ENCODE measurements at regions not wholly inside any gene's neighbourhood (a gene's known extent, or its start where the extent isn't known, plus 50 kb on each side); places are given as distances from the start of the nearest gene placed in this dataset.

GRCh38 chr9:94174164-94174563 lies 84.9 kb upstream of the ZNF169 start:
- TF ChIP-seq CTCF (IDR thresholded peaks at IDR 0.05; ENCODE audit: insufficient read depth, low read depth, low read length, missing control alignments) = no peak
- DNase-seq (ENCODE audit: low read depth) = no peak
- no peak overlapping the region for H3K4me3 ChIP-seq (ENCODE audit: low read length)

GRCh38 chr9:94175669-94176068 lies 83.4 kb upstream of the ZNF169 start:
- no peak overlapping the region for H3K4me3 ChIP-seq (ENCODE audit: low read length)
- no peak for TF ChIP-seq CTCF (IDR thresholded peaks at IDR 0.05; ENCODE audit: insufficient read depth, low read depth, low read length, missing control alignments)
- DNase-seq (ENCODE audit: low read depth) = no peak

- DNase-seq (ENCODE audit: low read depth) = no peak
- H3K4me3 ChIP-seq (ENCODE audit: low read length) = no peak overlapping the region
- no peak for TF ChIP-seq CTCF (IDR thresholded peaks at IDR 0.05; ENCODE audit: insufficient read depth, low read depth, low read length, missing control alignments)
These were observed 82.5 kb upstream of the ZNF169 start for GRCh38 chr9:94176608-94177007.

- H3K4me3 ChIP-seq (ENCODE audit: low read length) = no peak overlapping the region
- no peak for DNase-seq (ENCODE audit: low read depth)
- TF ChIP-seq CTCF (IDR thresholded peaks at IDR 0.05; ENCODE audit: insufficient read depth, low read depth, low read length, missing control alignments) = no peak
These were observed 80.2 kb upstream of the ZNF169 start for GRCh38 chr9:94178927-94179326.

- DNase-seq (ENCODE audit: low read depth) = no peak
- no peak for TF ChIP-seq CTCF (IDR thresholded peaks at IDR 0.05; ENCODE audit: insufficient read depth, low read depth, low read length, missing control alignments)
- H3K4me3 ChIP-seq (ENCODE audit: low read length) = no peak overlapping the region
These were observed 77.5 kb upstream of the ZNF169 start for GRCh38 chr9:94181408-94182181.

GRCh38 chr9:94182532-94182931 lies 76.6 kb upstream of the ZNF169 start:
- DNase-seq (ENCODE audit: low read depth) = no peak
- H3K4me3 ChIP-seq (ENCODE audit: low read length) = no peak overlapping the region
- TF ChIP-seq CTCF (IDR thresholded peaks at IDR 0.05; ENCODE audit: insufficient read depth, low read depth, low read length, missing control alignments) = no peak
